ENCODE measurements at regions not wholly inside any gene's neighbourhood (a gene's known extent, or its start where the extent isn't known, plus 50 kb on each side); places are given as distances from the start of the nearest gene placed in this dataset.

DNA sequence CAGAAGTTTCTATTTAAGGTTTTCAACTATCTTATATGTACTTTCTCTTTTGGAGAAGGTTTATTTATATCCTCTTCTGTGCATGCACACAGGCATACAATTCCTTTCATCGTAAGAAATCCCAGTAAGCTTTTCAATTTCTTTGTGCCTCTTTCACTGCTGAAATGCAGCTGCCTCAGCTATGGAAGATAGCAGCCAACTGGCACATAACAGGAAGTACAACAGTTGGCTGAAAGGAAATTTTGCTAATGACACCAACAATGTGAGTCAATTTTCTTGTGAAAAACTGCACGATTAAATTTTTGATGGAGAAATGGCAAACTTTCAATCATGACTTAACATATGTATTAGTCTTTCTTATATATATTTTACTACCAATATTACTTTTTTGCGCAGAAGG is 74.5 kb upstream of the PAQR3 start:
- TF ChIP-seq POLR2A (IDR thresholded peaks at IDR 0.05; ENCODE audit: low read depth, low read length) (no peak), POLR2AphosphoS5 (IDR thresholded peaks at IDR 0.05; ENCODE audit: low read depth, low read length) (no peak), TAF1 (IDR thresholded peaks at IDR 0.05; ENCODE audit: borderline replicate concordance, low read depth, low read length) (no peak)
